H1 (cell line): ENCODE measurements at regions not wholly inside any gene's neighbourhood (a gene's known extent, or its start where the extent isn't known, plus 50 kb on each side); places are given as distances from the start of the nearest gene placed in this dataset.

Experiments
- CTCF ChIA-PET: fragments of 300-600 bp; sonication (Branson Sonifier 250); formaldehyde crosslinking; loops from one replicate; lab custom pipeline; 2021; ENCODE audit not compliant: partially characterized antibody; lab: Charles Lee
- POLR2A ChIA-PET: fragments of 300-600 bp; sonication (Branson Sonifier 250); formaldehyde crosslinking; loops from one replicate; lab custom pipeline; 2021; ENCODE audit warnings: inconsistent platforms; ENCODE audit not compliant: partially characterized antibody; lab: Charles Lee
- DNase-seq, 2 experiments: peaks; one replicate each; pipeline versions ENCODE4 v3.0.0 to v3.0.0-alpha.2; 2010 to 2022; ENCODE audit warnings: low spot score in 2 of 2, low read depth in 1 of 2, mixed read lengths in 1 of 2
- FAIRE-seq: peaks from 2 replicates; lab custom pipeline; 2011; peaks lifted over from hg19 to GRCh38; lab: Jason Lieb, UNC
- H2AFZ ChIP-seq: 2 replicates; pipeline ENCODE4 v1.8.1; 2012; ENCODE audit warnings: low read length, inconsistent platforms
- H2AK5ac ChIP-seq: 2 replicates; pipeline ENCODE4 v1.6.1; 2013; ENCODE audit warnings: low read depth, low read length
- H2BK120ac ChIP-seq: replicated peaks from 2 replicates; pipeline ENCODE3; 2013; ENCODE audit warnings: low read depth, low read length, inconsistent platforms
- H2BK12ac ChIP-seq: 2 replicates; pipeline ENCODE4 v1.6.1; 2013; ENCODE audit warnings: low read depth, low read length
- H2BK15ac ChIP-seq: 2 replicates; pipeline ENCODE4 v1.6.1; 2013; ENCODE audit warnings: low read length
- H2BK20ac ChIP-seq: 2 replicates; pipeline ENCODE4 v1.6.1; 2013; ENCODE audit warnings: low read length
- H2BK5ac ChIP-seq: 2 replicates; pipeline ENCODE4 v1.6.1; 2013; ENCODE audit warnings: low read depth, low read length
- H3K14ac ChIP-seq: 2 replicates; pipeline ENCODE4 v1.6.1; 2013; ENCODE audit warnings: inconsistent platforms; ENCODE audit not compliant: insufficient read length
- H3K18ac ChIP-seq: 2 replicates; pipeline ENCODE4 v1.6.1; 2013; ENCODE audit warnings: low read length; ENCODE audit errors: extremely low read depth
- H3K23ac ChIP-seq: 2 replicates; pipeline ENCODE4 v1.6.1; 2013; ENCODE audit warnings: inconsistent platforms; ENCODE audit not compliant: insufficient read length
- H3K23me2 ChIP-seq: 2 replicates; pipeline ENCODE4 v1.6.1; 2013; ENCODE audit warnings: low read depth, low read length
- H3K27ac ChIP-seq: 2 replicates; pipeline ENCODE4 v1.6.1; 2011; ENCODE audit warnings: low read depth, low read length, inconsistent platforms
- H3K27me3 ChIP-seq, 4 experiments: replicated peaks in 1 of 4; 1 replicate in 1 of 4; 2 replicates in 3 of 4; pipeline versions ENCODE4 v1.6.1 to v1.8.1; 2011 to 2013; ENCODE audit warnings: low read length in 3 of 4, mild to moderate bottlenecking in 3 of 4, inconsistent platforms in 2 of 4, mixed read lengths in 2 of 4, moderate library complexity in 1 of 4; ENCODE audit not compliant: control insufficient read depth in 3 of 4, insufficient read depth in 3 of 4; ENCODE audit errors: extremely low read depth in 1 of 4
- H3K36me3 ChIP-seq, 4 experiments: 2 replicates each; pipeline versions ENCODE4 v1.6.1 to v1.8.1; 2011 to 2013; ENCODE audit warnings: mild to moderate bottlenecking in 4 of 4, low read length in 3 of 4, moderate library complexity in 2 of 4, control low read depth in 1 of 4, inconsistent platforms in 1 of 4; ENCODE audit not compliant: insufficient read depth in 4 of 4, control insufficient read depth in 2 of 4
- H3K4ac ChIP-seq: replicated peaks from 2 replicates; pipeline ENCODE3; 2013; ENCODE audit warnings: low read length, low read depth, mixed read lengths, inconsistent platforms; ENCODE audit not compliant: insufficient read length
- H3K4me1 ChIP-seq, 4 experiments: replicated peaks in 1 of 4; 1 replicate in 1 of 4; 2 replicates in 3 of 4; pipeline versions ENCODE4 v1.6.1 to v1.8.1; 2011 to 2013; ENCODE audit warnings: low read length in 3 of 4, inconsistent platforms in 2 of 4, mixed read lengths in 1 of 4; ENCODE audit not compliant: insufficient read depth in 4 of 4, control insufficient read depth in 3 of 4
- H3K4me2 ChIP-seq, 2 experiments: 2 replicates each; pipeline versions ENCODE4 v1.6.1 to v1.8.1; 2011 to 2013; ENCODE audit warnings: low read depth in 2 of 2, low read length in 2 of 2, control low read depth in 1 of 2, inconsistent platforms in 1 of 2, mild to moderate bottlenecking in 1 of 2; ENCODE audit not compliant: insufficient read depth in 1 of 2
- H3K4me3 ChIP-seq, 4 experiments: fragments of 200-600, 300-600 bp in 1 of 4; sonication (generic), shearing (Covaris generic), sonication (Bioruptor Twin) in 1 of 4; 2 replicates each; pipeline versions ENCODE4 v1.5.1 to v1.8.1; 2011 to 2016; ENCODE audit warnings: low read length in 4 of 4, low read depth in 3 of 4, control low read depth in 2 of 4, inconsistent platforms in 2 of 4, mild to moderate bottlenecking in 2 of 4, mixed read lengths in 1 of 4, moderate library complexity in 1 of 4; ENCODE audit not compliant: insufficient read depth in 2 of 4; ENCODE audit errors: extremely low read depth in 1 of 4
- H3K56ac ChIP-seq: replicated peaks from 2 replicates; pipeline ENCODE3; 2013; ENCODE audit warnings: low read depth, mild to moderate bottlenecking, mixed read lengths, low read length, inconsistent platforms; ENCODE audit not compliant: insufficient read length
- H3K79me1 ChIP-seq: 2 replicates; pipeline ENCODE4 v1.6.1; 2013; ENCODE audit warnings: low read depth, low read length, control low read depth
- H3K79me2 ChIP-seq, 2 experiments: 2 replicates each; pipeline versions ENCODE4 v1.6.1 to v1.8.1; 2012 to 2013; ENCODE audit warnings: low read length in 2 of 2, mild to moderate bottlenecking in 2 of 2, inconsistent platforms in 1 of 2; ENCODE audit not compliant: insufficient read depth in 2 of 2, control insufficient read depth in 1 of 2
- H3K9ac ChIP-seq, 4 experiments: replicated peaks in 1 of 4; 1 replicate in 1 of 4; 2 replicates in 3 of 4; pipeline versions ENCODE4 v1.6.1 to v1.8.1; 2011 to 2013; ENCODE audit warnings: low read depth in 3 of 4, low read length in 3 of 4, control low read depth in 2 of 4, mild to moderate bottlenecking in 2 of 4, moderate library complexity in 2 of 4, inconsistent platforms in 1 of 4; ENCODE audit errors: extremely low read depth in 1 of 4
- H3K9me3 ChIP-seq, 2 experiments: 2 replicates each; pipeline versions ENCODE4 v1.6.1 to v1.8.1; 2012 to 2013; ENCODE audit warnings: mild to moderate bottlenecking in 2 of 2, moderate library complexity in 2 of 2, control low read depth in 1 of 2, inconsistent platforms in 1 of 2, low read depth in 1 of 2, low read length in 1 of 2, mixed read lengths in 1 of 2; ENCODE audit not compliant: insufficient read depth in 2 of 2
- H4K20me1 ChIP-seq, 2 experiments: replicated peaks in 1 of 2; 2 replicates each; pipeline versions ENCODE3 to v1.8.1; 2011 to 2013; ENCODE audit warnings: inconsistent platforms in 2 of 2, low read length in 2 of 2, mild to moderate bottlenecking in 1 of 2; ENCODE audit not compliant: insufficient read depth in 2 of 2, control insufficient read depth in 1 of 2
- H4K5ac ChIP-seq: 2 replicates; pipeline ENCODE4 v1.6.1; 2013; ENCODE audit warnings: low read length, low read depth, mixed read lengths, inconsistent platforms; ENCODE audit not compliant: insufficient read length
- H4K8ac ChIP-seq: 2 replicates; pipeline ENCODE4 v1.8.0; 2013; ENCODE audit warnings: mild to moderate bottlenecking, moderate library complexity, low read length, inconsistent platforms; ENCODE audit not compliant: insufficient read depth; ENCODE audit errors: extremely low read depth
- H4K91ac ChIP-seq: replicated peaks from 2 replicates; pipeline ENCODE3; 2013; ENCODE audit warnings: low read length, mixed read lengths, inconsistent platforms; ENCODE audit not compliant: insufficient read length
- WGBS, 2 experiments: shearing (Covaris generic) in 1 of 2; methylation state at CpG; one replicate each; pipeline versions ENCODE4 v1.1.6 to v1.1.7; 2013 to 2015; ENCODE audit warnings: low lambda C conversion rate in 2 of 2, mixed read lengths in 2 of 2, inconsistent platforms in 1 of 2, low coverage in 1 of 2, missing lambda C conversion rate in 1 of 2; ENCODE audit not compliant: insufficient replicate concordance in 2 of 2, insufficient coverage in 1 of 2, insufficient read length in 1 of 2; ENCODE audit errors: extremely low coverage in 1 of 2, missing lambda C conversion rate in 1 of 2; 5-methylcytosine and 5-hydroxymethylcytosine counted together

DNA sequence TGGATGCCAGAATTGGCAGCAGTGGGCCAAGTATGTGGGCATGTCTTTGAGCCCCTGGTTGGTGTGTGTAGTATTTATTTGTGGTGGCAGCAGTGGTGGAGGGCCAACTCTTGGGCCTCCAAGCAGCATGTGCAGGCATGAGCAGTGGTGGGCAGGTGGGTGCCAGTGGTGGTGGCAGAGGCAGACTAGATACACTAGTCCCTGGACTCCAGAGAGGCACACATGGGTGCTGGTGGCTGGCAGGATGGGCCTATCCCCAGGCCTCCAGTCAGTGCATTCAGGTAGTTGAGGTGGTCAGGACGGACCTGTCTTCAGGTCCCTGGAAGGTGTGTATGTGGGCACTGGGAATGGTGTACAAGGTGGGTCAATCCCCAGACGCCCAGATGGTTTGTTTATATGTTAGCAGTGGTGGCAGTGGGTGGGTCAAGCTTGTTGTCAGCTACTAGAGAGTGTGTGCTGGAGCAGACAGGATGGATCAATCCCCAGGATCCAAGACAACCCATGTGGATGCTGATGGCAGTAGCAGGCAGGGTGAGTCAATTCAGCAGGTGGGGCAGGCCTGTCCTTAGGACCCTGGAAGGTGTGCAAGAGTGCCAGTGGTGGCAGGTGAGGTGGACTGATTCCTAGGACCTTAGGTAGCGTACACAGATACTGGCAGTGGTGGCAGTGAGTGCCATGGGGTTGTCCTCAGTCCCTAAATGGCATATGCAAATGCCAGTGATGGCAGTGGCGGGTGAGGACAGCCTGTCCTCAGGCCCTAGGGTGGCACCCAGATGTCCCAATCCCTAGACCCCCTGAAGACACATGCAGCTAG, 294.3 kb downstream of the RPS24 start:
- Histone ChIP-seq H3K9ac (no peak overlapping the region), H3K23me2 (no peaks in the 10 kb centered on the region), H3K27me3 (no peaks in the 10 kb centered on the region), H3K14ac (no peak overlapping the region), H2BK12ac (no peak overlapping the region), H2BK15ac (no peak overlapping the region), H3K27ac (no peak overlapping the region), H2AFZ (no peak overlapping the region), H3K23ac (no peak overlapping the region), H3K56ac (no peak overlapping the region), H4K91ac (peak overlapping the region; percentile 15), H3K18ac (no peak overlapping the region), H2BK120ac (no peak overlapping the region), H4K5ac (no peak overlapping the region), H3K4me3 (no peak overlapping the region), H3K79me1 (no peaks in the 10 kb centered on the region), H2AK5ac (no peak overlapping the region), H3K4ac (no peak overlapping the region), H2BK5ac (no peak overlapping the region), H4K8ac (no peak overlapping the region), H3K9me3 (peaks cover 0 to 3% of the 10 kb centered on the region in 2 experiments; a peak in 1 of 4 replicates), H3K4me1 (peaks cover 0 to 3% (median 0%) of the 10 kb centered on the region in 4 experiments; a peak in 2 of 7 replicates), H4K20me1 (no peaks in the 10 kb centered on the region), H2BK20ac (no peak overlapping the region), H3K36me3 (no peaks in the 10 kb centered on the region), H3K79me2 (no peaks in the 10 kb centered on the region), H3K4me2 (no peak overlapping the region)
- ChIA-PET CTCF (interaction anchor here (2.1 kb wide), 1 partner anchor 68 kb away, joined by 7 read pairs; no protein-coding TSS in a partner anchor), POLR2A (no interaction called here)
- WGBS, 2 experiments, result 87% methylated on average over 4 of the region's 4 CpGs; no CpG with 5 or more reads in 1 of the 2 experiments
- peak in 1 of 2 experiments; percentile 29 for DNase-seq
- no peak for FAIRE-seq
